ENCODE measurements at regions not wholly inside any gene's neighbourhood (a gene's known extent, or its start where the extent isn't known, plus 50 kb on each side); places are given as distances from the start of the nearest gene placed in this dataset.

DNA sequence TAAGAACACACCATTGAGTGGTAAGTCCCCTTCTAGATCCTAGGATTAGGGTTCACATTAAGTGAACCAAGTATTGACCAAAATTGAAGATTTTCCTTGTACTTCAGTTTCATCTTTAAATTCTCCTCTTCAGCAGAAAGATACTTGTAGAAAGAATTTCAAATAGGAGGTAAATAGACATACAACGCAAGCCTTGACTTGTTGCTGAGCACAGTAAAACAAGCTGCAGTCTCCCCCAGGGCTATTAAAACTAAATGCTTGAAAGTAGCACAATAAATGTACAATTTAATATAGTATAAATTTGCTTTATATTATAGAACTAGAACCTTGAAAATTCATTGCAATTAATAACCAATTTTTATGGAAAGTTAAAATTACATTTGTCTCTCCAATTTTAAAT lies 170.1 kb upstream of the TARS1 start:
- DNase-seq = no peak
- no peaks in the 10 kb centered on the region for H3K9me3 ChIP-seq
- intact Hi-C loops (cut with DNase I, micrococcal nuclease) = no loop called here
- no peak overlapping the region for H3K4me3 ChIP-seq
- no peaks in the 10 kb centered on the region for H3K4me1 ChIP-seq (ENCODE audit: low read depth)
- no peaks in the 10 kb centered on the region for H3K36me3 ChIP-seq (ENCODE audit: low read depth)
- ATAC-seq = no peak
- no peak for TF ChIP-seq CTCF (IDR thresholded peaks at IDR 0.05)

DNA sequence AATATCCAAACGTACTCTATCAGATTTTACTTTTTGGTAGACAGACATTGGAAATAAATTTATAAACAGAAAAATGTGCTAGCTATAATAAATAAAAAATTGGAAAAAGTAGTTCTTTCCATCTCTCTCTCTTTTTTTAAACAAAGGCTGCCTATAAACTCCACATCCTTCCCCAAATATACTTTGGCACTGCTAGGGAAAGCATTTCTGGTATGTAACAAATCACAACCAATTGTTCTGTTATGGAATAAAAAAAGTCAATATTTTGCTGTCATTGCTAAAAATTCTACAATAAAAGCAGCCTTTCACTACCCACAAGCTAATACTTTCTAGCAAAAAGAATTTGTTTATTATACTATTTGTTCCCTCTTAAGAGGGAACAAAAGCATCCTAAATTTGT lies 169.2 kb upstream of the TARS1 start:
- intact Hi-C loops (cut with DNase I, micrococcal nuclease) = no loop called here

DNA sequence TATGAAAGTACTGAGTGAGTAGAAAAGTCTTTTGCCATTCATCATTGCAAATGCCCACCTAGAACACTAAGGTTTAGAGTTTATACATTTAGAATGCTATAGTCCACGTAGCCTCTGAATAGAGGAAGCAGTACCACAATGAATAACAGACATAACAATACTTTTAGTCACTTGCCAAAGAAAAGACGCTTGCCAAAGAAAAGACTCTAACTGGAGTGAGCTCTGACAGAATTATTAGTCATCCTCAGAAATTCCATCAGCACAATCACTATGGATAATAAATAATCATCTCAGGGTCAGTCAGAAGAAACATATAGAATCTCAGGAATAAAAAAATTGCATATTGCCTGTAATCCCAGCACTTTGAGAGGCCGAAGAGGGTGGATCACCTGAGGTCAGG lies 168.5 kb upstream of the TARS1 start:
- H3K9me3 ChIP-seq = no peaks in the 10 kb centered on the region
- H3K36me3 ChIP-seq (ENCODE audit: low read depth) = no peaks in the 10 kb centered on the region
- no peak for DNase-seq
- no peak for TF ChIP-seq CTCF (IDR thresholded peaks at IDR 0.05)
- no peak for ATAC-seq
- H3K4me3 ChIP-seq = no peak overlapping the region
- intact Hi-C loops (cut with DNase I, micrococcal nuclease) = no loop called here
- H3K4me1 ChIP-seq (ENCODE audit: low read depth) = no peaks in the 10 kb centered on the region

More for the DNA sequence above, 169.2 kb upstream of the TARS1 start:
- Histone ChIP-seq H3K9me3 (no peaks in the 10 kb centered on the region), H3K36me3 (ENCODE audit: low read depth) (no peaks in the 10 kb centered on the region), H3K4me3 (no peak overlapping the region), H3K4me1 (ENCODE audit: low read depth) (no peaks in the 10 kb centered on the region)
- no peak for ATAC-seq
- TF ChIP-seq CTCF (IDR thresholded peaks at IDR 0.05) = no peak
- DNase-seq = no peak

DNA sequence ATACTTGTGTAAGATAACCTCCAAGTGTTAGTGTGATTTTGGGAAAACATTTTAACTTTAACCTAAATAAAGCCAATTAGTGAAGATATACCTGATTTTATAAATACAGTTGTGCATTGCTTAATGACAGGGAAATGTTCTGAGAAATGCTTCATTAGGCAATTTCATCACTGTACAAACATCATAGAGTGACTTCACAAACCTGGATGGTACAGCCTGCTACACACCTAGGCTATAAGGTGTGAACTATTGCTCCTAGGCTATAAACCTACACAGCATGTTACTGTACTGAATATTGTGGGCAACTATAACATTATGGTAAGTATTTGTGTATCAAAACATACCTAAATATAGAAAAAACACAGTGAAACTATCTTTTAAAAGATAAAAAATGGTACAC lies 166.8 kb upstream of the TARS1 start:
- no peaks in the 10 kb centered on the region for H3K9me3 ChIP-seq
- no peaks in the 10 kb centered on the region for H3K4me1 ChIP-seq (ENCODE audit: low read depth)
- H3K4me3 ChIP-seq = no peak overlapping the region
- intact Hi-C loops (cut with DNase I, micrococcal nuclease) = no loop called here
- TF ChIP-seq CTCF (IDR thresholded peaks at IDR 0.05) = no peak
- DNase-seq (peak in 1 of 3 donors; percentile 11), ATAC-seq (peak; percentile 87)
- H3K36me3 ChIP-seq (ENCODE audit: low read depth) = no peaks in the 10 kb centered on the region

- DNase-seq (no peak), ATAC-seq (no peak)
- no peaks in the 10 kb centered on the region for H3K9me3 ChIP-seq
- H3K36me3 ChIP-seq (ENCODE audit: low read depth) = no peaks in the 10 kb centered on the region
- no peak overlapping the region for H3K4me3 ChIP-seq
- intact Hi-C loops (cut with DNase I, micrococcal nuclease) = no loop called here
- TF ChIP-seq CTCF (IDR thresholded peaks at IDR 0.05) = no peak
- H3K4me1 ChIP-seq (ENCODE audit: low read depth) = no peaks in the 10 kb centered on the region
Observed at GRCh38 chr5:33275391-33275790, 165.4 kb upstream of the TARS1 start.

GRCh38 chr5:33275921-33276627 lies 164.7 kb upstream of the TARS1 start:
- Histone ChIP-seq H3K4me1 (ENCODE audit: low read depth) (no peaks in the 10 kb centered on the region), H3K4me3 (no peak overlapping the region), H3K9me3 (no peaks in the 10 kb centered on the region), H3K36me3 (ENCODE audit: low read depth) (no peaks in the 10 kb centered on the region)
- no peak for DNase-seq
- ATAC-seq = no peak
- intact Hi-C loops (cut with DNase I, micrococcal nuclease) = no loop called here
- TF ChIP-seq CTCF (IDR thresholded peaks at IDR 0.05) = no peak
